GM12878 (cell line): ENCODE measurements at regions not wholly inside any gene's neighbourhood (a gene's known extent, or its start where the extent isn't known, plus 50 kb on each side); places are given as distances from the start of the nearest gene placed in this dataset.

Experiments
- CHD2 ChIP-seq: IDR thresholded peaks from 2 replicates; pipeline ENCODE4 v1.6.1; 2011; ENCODE audit warnings: low read depth, low read length, improper control_type of control experiment, borderline replicate concordance
- CTCF ChIP-seq, 3 experiments: IDR thresholded peaks in 2 of 3; conservative IDR thresholded peaks in 1 of 3; 2 replicates each; pipeline ENCODE4 v1.5.1; 2011; ENCODE audit warnings: low read depth in 3 of 3, low read length in 3 of 3, mild to moderate bottlenecking in 3 of 3, control low read depth in 2 of 3, moderate library complexity in 2 of 3, inconsistent platforms in 1 of 3, mixed read lengths in 1 of 3; ENCODE audit not compliant: control insufficient read depth in 2 of 3, insufficient read depth in 1 of 3; ENCODE audit errors: extremely low read depth in 1 of 3
- E4F1 ChIP-seq: fragments of 450-650 bp; IDR thresholded peaks from 2 replicates; pipeline ENCODE4 v1.6.1; 2018; ENCODE audit warnings: borderline replicate concordance, mild to moderate bottlenecking; ENCODE audit not compliant: partially characterized antibody
- EP300 ChIP-seq, 2 experiments: fragments of 150-350 bp in 1 of 2; IDR thresholded peaks; 2 replicates each; pipeline ENCODE4 v1.6.1; 2011 to 2012; ENCODE audit warnings: low read depth in 2 of 2, low read length in 2 of 2, borderline replicate concordance in 1 of 2, improper control_type of control experiment in 1 of 2, inconsistent platforms in 1 of 2; ENCODE audit not compliant: control insufficient read depth in 1 of 2
- KAT2A ChIP-seq: conservative IDR thresholded peaks from 2 replicates; pipeline ENCODE4 v1.6.1; 2011; ENCODE audit warnings: low read depth, low read length; ENCODE audit not compliant: control insufficient read depth
- KDM1A ChIP-seq: fragments of 200-600 bp; sonication (generic); IDR thresholded peaks from 2 replicates; pipeline ENCODE4 v1.6.1; 2016; ENCODE audit warnings: borderline replicate concordance
- POLR2A ChIP-seq: IDR thresholded peaks from 2 replicates; pipeline ENCODE4 v1.6.1; 2011; ENCODE audit warnings: low read depth, mild to moderate bottlenecking, low read length
- ZNF622 ChIP-seq: fragments of 450-650 bp; IDR thresholded peaks from 2 replicates; pipeline ENCODE4 v1.6.1; 2017; ENCODE audit warnings: mild to moderate bottlenecking, inconsistent platforms

GRCh38 chr10:108632144-108632543, 1291.2 kb downstream of the XPNPEP1 start:
- TF ChIP-seq CTCF (IDR thresholded peaks at IDR 0.05 in 2 of 3, conservative IDR thresholded peaks at IDR 0.05 in 1 of 3; ENCODE audit: control insufficient read depth in 2 of 3, extremely low read depth in 1 of 3, insufficient read depth in 1 of 3, low read depth in 3 of 3, low read length in 3 of 3): no peak
- TF ChIP-seq E4F1: no peak
- no peak for TF ChIP-seq CHD2
- no peak for TF ChIP-seq POLR2A
- TF ChIP-seq KDM1A: no peak
- TF ChIP-seq KAT2A: no peak
- no peak for TF ChIP-seq EP300 (IDR thresholded peaks at IDR 0.05; ENCODE audit: borderline replicate concordance in 1 of 2, control insufficient read depth in 1 of 2, low read depth in 2 of 2, low read length in 2 of 2)
- no peak for TF ChIP-seq ZNF622
